HCT116 (cell line): ENCODE measurements at regions not wholly inside any gene's neighbourhood (a gene's known extent, or its start where the extent isn't known, plus 50 kb on each side); places are given as distances from the start of the nearest gene placed in this dataset.

Experiments used
- EGR1 ChIP-seq: IDR thresholded peaks from 2 replicates; pipeline ENCODE4 v1.6.1; 2012; ENCODE audit warnings: low read depth
- EZH2 ChIP-seq: fragments of 200-600 bp; sonication (generic); IDR thresholded peaks from 2 replicates; pipeline ENCODE4 v1.6.1; 2017; ENCODE audit warnings: antibody characterized with exemption, mixed run types
- POLR2A ChIP-seq: IDR thresholded peaks from 2 replicates; pipeline ENCODE4 v1.7.0; 2011; ENCODE audit warnings: borderline replicate concordance; ENCODE audit not compliant: insufficient read depth, insufficient read length; ENCODE audit errors: extremely low read depth
- POLR2AphosphoS5 ChIP-seq: IDR thresholded peaks from 2 replicates; pipeline ENCODE4 v1.6.1; 2011; ENCODE audit warnings: mild to moderate bottlenecking, low read depth, low read length, moderate library complexity
- TCF7L2 ChIP-seq: IDR thresholded peaks from 2 replicates; pipeline ENCODE4 v1.7.0; 2011; ENCODE audit warnings: borderline replicate concordance, inconsistent platforms; ENCODE audit not compliant: insufficient read depth, insufficient read length; ENCODE audit errors: extremely low read depth
- TF ChIP-seq, protein P1 (sequence below): IDR thresholded peaks from 2 replicates; pipeline ENCODE4 v1.6.1; 2012
- TF ChIP-seq, protein P2 (sequence below): IDR thresholded peaks from 2 replicates; pipeline ENCODE4 v1.6.1; 2012; ENCODE audit warnings: low read depth
- TF ChIP-seq, protein P3 (sequence below), 3 experiments: fragments of 200-600 bp in 1 of 3; sonication (generic) in 1 of 3; IDR thresholded peaks in 2 of 3; conservative IDR thresholded peaks in 1 of 3; 2 replicates each; pipeline ENCODE4 v1.5.1; 2012 to 2017; ENCODE audit warnings: low read depth in 2 of 3, low read length in 2 of 3, antibody characterized with exemption in 1 of 3, borderline replicate concordance in 1 of 3, control low read depth in 1 of 3, mild to moderate bottlenecking in 1 of 3, mixed read lengths in 1 of 3, mixed run types in 1 of 3, moderate library complexity in 1 of 3; ENCODE audit not compliant: insufficient read depth in 1 of 3

DNA sequence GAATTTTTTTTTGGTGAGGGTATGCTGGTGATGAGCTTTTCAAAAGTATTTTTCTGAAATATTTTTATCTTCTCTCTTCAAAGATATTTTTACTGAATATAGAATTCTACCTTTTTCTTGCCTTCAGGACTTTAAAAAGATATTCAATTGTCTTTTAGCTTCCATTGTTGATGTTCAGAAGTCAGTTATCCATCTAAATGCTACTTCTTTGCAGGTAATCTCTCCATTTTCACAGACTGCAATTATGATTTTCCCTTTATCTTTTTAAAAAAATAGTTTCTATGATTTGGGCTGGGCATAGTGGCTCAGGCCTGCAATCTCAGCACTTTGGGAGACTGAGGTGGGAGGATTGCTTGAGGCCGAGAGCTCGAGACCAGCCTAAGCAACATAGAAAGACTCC lies 222.4 kb downstream of the IL20RB start:
- TF ChIP-seq EGR1: no peak
- TF ChIP-seq, protein P1, sequence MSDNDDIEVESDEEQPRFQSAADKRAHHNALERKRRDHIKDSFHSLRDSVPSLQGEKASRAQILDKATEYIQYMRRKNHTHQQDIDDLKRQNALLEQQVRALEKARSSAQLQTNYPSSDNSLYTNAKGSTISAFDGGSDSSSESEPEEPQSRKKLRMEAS: no peak
- TF ChIP-seq, protein P2, sequence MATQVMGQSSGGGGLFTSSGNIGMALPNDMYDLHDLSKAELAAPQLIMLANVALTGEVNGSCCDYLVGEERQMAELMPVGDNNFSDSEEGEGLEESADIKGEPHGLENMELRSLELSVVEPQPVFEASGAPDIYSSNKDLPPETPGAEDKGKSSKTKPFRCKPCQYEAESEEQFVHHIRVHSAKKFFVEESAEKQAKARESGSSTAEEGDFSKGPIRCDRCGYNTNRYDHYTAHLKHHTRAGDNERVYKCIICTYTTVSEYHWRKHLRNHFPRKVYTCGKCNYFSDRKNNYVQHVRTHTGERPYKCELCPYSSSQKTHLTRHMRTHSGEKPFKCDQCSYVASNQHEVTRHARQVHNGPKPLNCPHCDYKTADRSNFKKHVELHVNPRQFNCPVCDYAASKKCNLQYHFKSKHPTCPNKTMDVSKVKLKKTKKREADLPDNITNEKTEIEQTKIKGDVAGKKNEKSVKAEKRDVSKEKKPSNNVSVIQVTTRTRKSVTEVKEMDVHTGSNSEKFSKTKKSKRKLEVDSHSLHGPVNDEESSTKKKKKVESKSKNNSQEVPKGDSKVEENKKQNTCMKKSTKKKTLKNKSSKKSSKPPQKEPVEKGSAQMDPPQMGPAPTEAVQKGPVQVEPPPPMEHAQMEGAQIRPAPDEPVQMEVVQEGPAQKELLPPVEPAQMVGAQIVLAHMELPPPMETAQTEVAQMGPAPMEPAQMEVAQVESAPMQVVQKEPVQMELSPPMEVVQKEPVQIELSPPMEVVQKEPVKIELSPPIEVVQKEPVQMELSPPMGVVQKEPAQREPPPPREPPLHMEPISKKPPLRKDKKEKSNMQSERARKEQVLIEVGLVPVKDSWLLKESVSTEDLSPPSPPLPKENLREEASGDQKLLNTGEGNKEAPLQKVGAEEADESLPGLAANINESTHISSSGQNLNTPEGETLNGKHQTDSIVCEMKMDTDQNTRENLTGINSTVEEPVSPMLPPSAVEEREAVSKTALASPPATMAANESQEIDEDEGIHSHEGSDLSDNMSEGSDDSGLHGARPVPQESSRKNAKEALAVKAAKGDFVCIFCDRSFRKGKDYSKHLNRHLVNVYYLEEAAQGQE: no peak
- TF ChIP-seq, protein P3, sequence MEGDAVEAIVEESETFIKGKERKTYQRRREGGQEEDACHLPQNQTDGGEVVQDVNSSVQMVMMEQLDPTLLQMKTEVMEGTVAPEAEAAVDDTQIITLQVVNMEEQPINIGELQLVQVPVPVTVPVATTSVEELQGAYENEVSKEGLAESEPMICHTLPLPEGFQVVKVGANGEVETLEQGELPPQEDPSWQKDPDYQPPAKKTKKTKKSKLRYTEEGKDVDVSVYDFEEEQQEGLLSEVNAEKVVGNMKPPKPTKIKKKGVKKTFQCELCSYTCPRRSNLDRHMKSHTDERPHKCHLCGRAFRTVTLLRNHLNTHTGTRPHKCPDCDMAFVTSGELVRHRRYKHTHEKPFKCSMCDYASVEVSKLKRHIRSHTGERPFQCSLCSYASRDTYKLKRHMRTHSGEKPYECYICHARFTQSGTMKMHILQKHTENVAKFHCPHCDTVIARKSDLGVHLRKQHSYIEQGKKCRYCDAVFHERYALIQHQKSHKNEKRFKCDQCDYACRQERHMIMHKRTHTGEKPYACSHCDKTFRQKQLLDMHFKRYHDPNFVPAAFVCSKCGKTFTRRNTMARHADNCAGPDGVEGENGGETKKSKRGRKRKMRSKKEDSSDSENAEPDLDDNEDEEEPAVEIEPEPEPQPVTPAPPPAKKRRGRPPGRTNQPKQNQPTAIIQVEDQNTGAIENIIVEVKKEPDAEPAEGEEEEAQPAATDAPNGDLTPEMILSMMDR (IDR thresholded peaks at IDR 0.05 in 2 of 3, conservative IDR thresholded peaks at IDR 0.05 in 1 of 3; ENCODE audit: borderline replicate concordance in 1 of 3, insufficient read depth in 1 of 3, low read depth in 2 of 3, low read length in 2 of 3): no peak
- TF ChIP-seq POLR2AphosphoS5: no peak
- no peak for TF ChIP-seq POLR2A
- TF ChIP-seq EZH2: no peak
- no peak for TF ChIP-seq TCF7L2
